Heart left ventricle (tissue), 16 donors: ENCODE measurements at regions not wholly inside any gene's neighbourhood (a gene's known extent, or its start where the extent isn't known, plus 50 kb on each side); places are given as distances from the start of the nearest gene placed in this dataset.

Source experiments
- ATAC-seq, 4 donors: fragments of 200-7000 bp; cut with Tn5 transposase; one replicate each; pipeline ENCODE4 v1.9.1; 2020 to 2022; ENCODE audit warnings: moderate library complexity in 4 of 4, mild to moderate bottlenecking in 3 of 4, moderate number of reproducible peaks in 1 of 4
- DNase-seq, 5 donors: peaks; one replicate each; pipeline ENCODE4 v3.0.0-alpha.2; 2020
- H3K27ac ChIP-seq, 12 donors: fragments of 200-600 bp; sonication (generic) in 4 of 12; one replicate each; pipeline versions ENCODE4 v1.5.0 to v1.8.0; 2016 to 2022; ENCODE audit warnings: mild to moderate bottlenecking in 2 of 12
- H3K27me3 ChIP-seq, 9 donors: fragments of 200-600 bp; sonication (generic) in 2 of 9; one replicate each; pipeline versions ENCODE4 v1.5.1 to v1.8.0; 2016 to 2022; ENCODE audit warnings: mild to moderate bottlenecking in 3 of 9
- H3K36me3 ChIP-seq, 9 donors: fragments of 200-600 bp; sonication (generic) in 2 of 9; one replicate each; pipeline versions ENCODE4 v1.5.0 to v1.8.0; 2018 to 2022; ENCODE audit warnings: mild to moderate bottlenecking in 2 of 9
- H3K4me1 ChIP-seq, 12 donors: fragments of 200-600 bp; sonication (generic) in 4 of 12; one replicate each; pipeline versions ENCODE4 v1.5.0 to v1.8.0; 2016 to 2022; ENCODE audit warnings: mild to moderate bottlenecking in 3 of 12
- H3K4me3 ChIP-seq, 12 donors: fragments of 200-600 bp; sonication (generic) in 4 of 12; one replicate each; pipeline versions ENCODE4 v1.5.0 to v1.8.0; 2017 to 2022; ENCODE audit warnings: mild to moderate bottlenecking in 9 of 12, moderate library complexity in 4 of 12
- H3K9me3 ChIP-seq, 12 donors: fragments of 200-600 bp; sonication (generic) in 4 of 12; one replicate each; pipeline versions ENCODE4 v1.5.0 to v1.8.0; 2016 to 2022; ENCODE audit warnings: mild to moderate bottlenecking in 1 of 12
- CTCF ChIP-seq, 12 donors: fragments of 200-600 bp; sonication (generic) in 4 of 12; IDR thresholded peaks; one replicate each; pipeline versions ENCODE4 v1.5.0 to v1.8.0; 2018 to 2022; ENCODE audit warnings: antibody characterized with exemption in 12 of 12, mild to moderate bottlenecking in 5 of 12
- POLR2A ChIP-seq, 2 donors: fragments of 450-650 bp; IDR thresholded peaks; one replicate each; pipeline ENCODE4 v1.6.1; 2017; ENCODE audit warnings: antibody characterized with exemption in 2 of 2, mild to moderate bottlenecking in 2 of 2, moderate library complexity in 2 of 2
- WGBS, 4 donors: extraction: QIAGEN DNeasy Blood & Tissue Kit in 2 of 4; methylation state at CpG; one replicate each; pipeline versions ENCODE4 v1.1.5 to v1.1.7; 2013 to 2018; 5-methylcytosine and 5-hydroxymethylcytosine counted together
- intact Hi-C, 10 donors: fragments of 100-400 bp; cut with DNase I; formaldehyde crosslinking; loops; one replicate each; pipeline versions ENCODE4 v1.11.1 to v1.14.2; 2022
- donor health status: ischemic (EF 13 %, LVEDD 7.1; RV severe dilation, severe dysfunction).
- donor health status: healthy with polysubstance abuse.
- donor health status: DM: no; HTN: yes; CAD: no.
- donor health status: DM: no; HTN: no; CAD: no.
- donor health status: ischemic (EF 25% LVEDD 6.9; RV normal size, moderate dysfunction).
- donor health status: ischemic (EF 25% LVEDD 5.7; RV mildly dilated, moderate dysfunction).
- donor health status: healthy.
- donor health status: DM: yes; HTN: yes; CAD: no.
- donor health status: ischemic (EF 35%, LVEDD 5.7; RV mildly dilated, moderate dysfunction).
- donor health status: nonischemic (EF 11% LVEDD 7.7; RV severe dilation, severe dysfunction).
- donor health status: DM: yes; HTN: yes; CAD: no.
- donor health status: PGD.
- donor health status: ischemic (EF 29% LVEDD 5.4; RV normal size, mild dysfunction).
- donor health status: nonischemic (EF 23%, LVEDD 6.1; RV moderate dilation, normal function).

DNA sequence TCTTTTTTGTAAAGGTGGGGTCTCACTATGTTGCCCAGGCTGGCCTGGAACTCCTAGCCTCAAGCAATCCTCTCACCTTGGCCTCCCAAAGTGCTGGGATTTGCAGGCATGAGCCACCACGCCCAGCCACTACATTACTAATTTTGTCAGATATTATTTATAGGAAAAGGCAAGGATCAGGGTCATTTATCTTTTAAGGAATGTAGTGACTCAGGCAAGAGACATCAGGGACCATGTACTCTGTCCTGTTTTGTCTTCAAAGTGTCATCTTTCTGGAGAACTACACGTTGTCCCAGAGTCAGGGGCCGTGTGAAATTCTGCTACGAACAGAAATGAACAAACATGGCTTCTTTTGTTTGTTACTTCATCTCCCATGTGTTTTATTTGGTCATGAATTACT lies 105.3 kb downstream of the NPTX2 start:
- H3K27ac ChIP-seq, result no peak overlapping the region
- ATAC-seq (no peak), DNase-seq (no peak)
- intact Hi-C loops, result no loop called here
- peaks cover 0 to 11% (median 0%) of the 10 kb centered on the region in 9 donors for H3K27me3 ChIP-seq
- H3K9me3 ChIP-seq, result no peaks in the 10 kb centered on the region
- no peak overlapping the region for H3K4me3 ChIP-seq
- H3K4me1 ChIP-seq, result no peaks in the 10 kb centered on the region
- WGBS, 4 donors, result 51 to 64% (median 54%) methylated on average over 4 of the region's 4 CpGs
- TF ChIP-seq CTCF (IDR thresholded peaks at IDR 0.05), result no peak
- no peak for TF ChIP-seq POLR2A (IDR thresholded peaks at IDR 0.05)
- H3K36me3 ChIP-seq, result no peaks in the 10 kb centered on the region

DNA sequence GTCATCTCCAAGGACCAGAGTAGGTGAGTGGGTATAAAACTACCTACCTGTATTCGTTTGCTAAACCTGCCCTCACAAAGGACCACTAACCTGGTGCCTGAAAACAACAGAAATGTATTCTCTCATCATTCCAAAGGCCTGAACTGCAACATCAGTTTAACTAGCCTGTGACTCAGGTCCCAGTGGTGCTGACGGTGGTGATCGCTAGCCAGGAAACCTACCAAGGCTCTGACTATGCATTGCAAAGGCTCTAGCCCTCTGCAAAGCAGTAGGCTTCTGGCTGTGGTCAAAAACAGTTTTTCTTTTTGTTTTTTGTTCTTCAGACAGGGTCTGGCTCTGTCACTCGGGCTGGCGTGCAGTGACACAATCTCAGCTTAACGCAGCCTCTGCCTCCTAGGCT lies 107.5 kb downstream of the NPTX2 start:
- Histone ChIP-seq H3K36me3 (no peaks in the 10 kb centered on the region), H3K27me3 (peaks cover 0 to 9% (median 0%) of the 10 kb centered on the region in 9 donors), H3K27ac (no peak overlapping the region), H3K4me3 (no peak overlapping the region), H3K4me1 (no peaks in the 10 kb centered on the region), H3K9me3 (no peaks in the 10 kb centered on the region)
- WGBS, 4 donors, result 64 to 73% (median 68%) methylated on average over 6 of the region's 6 CpGs
- DNase-seq, result no peak
- no peak for ATAC-seq
- no peak for TF ChIP-seq CTCF (IDR thresholded peaks at IDR 0.05)
- no peak for TF ChIP-seq POLR2A (IDR thresholded peaks at IDR 0.05)
- intact Hi-C loops, result no loop called here

DNA sequence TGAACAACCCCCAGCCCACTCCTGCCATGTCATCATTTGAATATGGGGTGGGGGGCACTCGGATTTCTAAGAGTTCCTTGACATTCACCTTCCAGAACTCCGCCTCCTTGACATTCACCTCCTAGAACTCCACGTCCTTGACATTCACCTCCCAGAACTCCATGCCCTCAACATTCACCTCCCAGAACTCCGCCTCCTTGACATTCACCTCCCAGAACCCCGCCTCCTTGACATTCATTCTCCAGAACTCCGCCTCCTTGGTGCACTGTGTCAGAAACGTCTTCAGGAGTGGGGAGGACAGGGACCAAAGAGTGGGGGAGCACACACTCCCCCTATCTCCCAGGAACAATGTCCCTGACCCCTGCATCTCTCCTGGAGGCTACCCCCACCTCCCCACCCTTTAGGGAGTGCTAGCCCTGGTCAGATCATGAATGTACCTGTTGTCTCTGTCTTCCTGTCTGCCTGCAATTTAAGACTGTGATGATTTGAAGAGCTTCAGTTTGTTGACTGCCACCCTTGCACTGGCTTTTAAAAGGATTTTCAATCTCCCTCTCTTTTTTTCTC lies 110.1 kb downstream of the NPTX2 start:
- no peaks in the 10 kb centered on the region for H3K4me1 ChIP-seq
- intact Hi-C loops, result no loop called here
- ATAC-seq (no peak), DNase-seq (no peak)
- 52 to 60% (median 57%) methylated on average over 7 of the region's 7 CpGs for WGBS, 4 donors
- H3K9me3 ChIP-seq, result no peaks in the 10 kb centered on the region
- TF ChIP-seq CTCF (IDR thresholded peaks at IDR 0.05) (no peak), POLR2A (IDR thresholded peaks at IDR 0.05) (no peak)
- peaks cover 0 to 11% (median 0%) of the 10 kb centered on the region in 9 donors for H3K27me3 ChIP-seq
- H3K36me3 ChIP-seq, result no peaks in the 10 kb centered on the region
- no peak overlapping the region for H3K4me3 ChIP-seq
- no peak overlapping the region for H3K27ac ChIP-seq

- Histone ChIP-seq H3K4me3 (no peak overlapping the region), H3K27me3 (peaks cover 0 to 11% (median 0%) of the 10 kb centered on the region in 9 donors), H3K4me1 (no peaks in the 10 kb centered on the region), H3K36me3 (no peaks in the 10 kb centered on the region), H3K9me3 (peaks cover 0 to 7% (median 0%) of the 10 kb centered on the region in 12 donors), H3K27ac (no peak overlapping the region)
- no peak for TF ChIP-seq POLR2A (IDR thresholded peaks at IDR 0.05)
- no peak for TF ChIP-seq CTCF (IDR thresholded peaks at IDR 0.05)
- DNase-seq (no peak), ATAC-seq (no peak)
- intact Hi-C loops, result no loop called here
- 38 to 54% (median 47%) methylated on average over 3 of the region's 3 CpGs for WGBS, 4 donors
Observed at GRCh38 chr7:98728555-98728954, 111.5 kb downstream of the NPTX2 start.
